DOHH2 (cell line): ENCODE measurements at regions not wholly inside any gene's neighbourhood (a gene's known extent, or its start where the extent isn't known, plus 50 kb on each side); places are given as distances from the start of the nearest gene placed in this dataset.

ENCODE experiments used
- H3F3A ChIP-seq: fragments of 200-600 bp; sonication (generic), shearing (Covaris generic); 2 replicates; pipeline ENCODE4 v1.6.0; 2016; ENCODE audit warnings: antibody characterized with exemption, mild to moderate bottlenecking; ENCODE audit not compliant: control insufficient read depth, insufficient read depth
- H3K27ac ChIP-seq: fragments of 200-600 bp; sonication (generic); 2 replicates; pipeline ENCODE4 v1.5.1; 2014; ENCODE audit warnings: low read depth, mild to moderate bottlenecking, low read length, moderate library complexity
- H3K27me3 ChIP-seq: fragments of 200-600 bp; sonication (generic); 2 replicates; pipeline ENCODE4 v1.6.1; 2014; ENCODE audit warnings: mild to moderate bottlenecking, low read length, mixed read lengths; ENCODE audit not compliant: control insufficient read depth
- H3K36me3 ChIP-seq: fragments of 200-600 bp; sonication (generic); 2 replicates; pipeline ENCODE4 v1.6.1; 2014; ENCODE audit warnings: mild to moderate bottlenecking, low read length, moderate library complexity, mixed read lengths; ENCODE audit not compliant: control insufficient read depth
- H3K4me1 ChIP-seq: fragments of 200-600 bp; sonication (generic); 2 replicates; pipeline ENCODE4 v1.6.1; 2014; ENCODE audit warnings: mild to moderate bottlenecking, low read length, mixed read lengths; ENCODE audit not compliant: control insufficient read depth
- H3K4me2 ChIP-seq: fragments of 200-600 bp; sonication (generic); 2 replicates; pipeline ENCODE4 v1.6.0; 2014; ENCODE audit warnings: mild to moderate bottlenecking, low read length, moderate library complexity
- H3K4me3 ChIP-seq: fragments of 200-600 bp; sonication (generic); 2 replicates; pipeline ENCODE4 v1.5.1; 2014; ENCODE audit warnings: mild to moderate bottlenecking, low read length, mixed read lengths
- H3K79me2 ChIP-seq: fragments of 200-600 bp; sonication (generic); 2 replicates; pipeline ENCODE4 v1.6.1; 2014; ENCODE audit warnings: mild to moderate bottlenecking, low read length, mixed read lengths; ENCODE audit not compliant: control insufficient read depth
- H3K9me2 ChIP-seq: fragments of 200-600 bp; sonication (generic); replicated peaks from 2 replicates; pipeline ENCODE4 v1.6.1; 2014; ENCODE audit warnings: mild to moderate bottlenecking, low read length, mixed read lengths; ENCODE audit not compliant: control insufficient read depth
- H3K9me3 ChIP-seq: fragments of 200-600 bp; sonication (generic); 2 replicates; pipeline ENCODE4 v1.6.1; 2014; ENCODE audit warnings: antibody characterized with exemption, low read length, mixed read lengths; ENCODE audit not compliant: control insufficient read depth, insufficient read depth
- H4K20me1 ChIP-seq: fragments of 200-600 bp; sonication (generic); 2 replicates; pipeline ENCODE4 v1.6.0; 2014; ENCODE audit warnings: low read depth, mild to moderate bottlenecking, antibody characterized with exemption, low read length, moderate library complexity; ENCODE audit not compliant: control insufficient read depth, insufficient read depth
- CTCF ChIP-seq: fragments of 200-600 bp; sonication (generic); IDR thresholded peaks from one replicate; pipeline ENCODE4 v1.5.1; 2014; ENCODE audit warnings: antibody characterized with exemption, mild to moderate bottlenecking, low read depth, low read length; ENCODE audit not compliant: poor library complexity, severe bottlenecking
- EZH2phosphoT487 ChIP-seq: fragments of 200-600 bp; sonication (generic); IDR thresholded peaks from 2 replicates; pipeline ENCODE4 v1.6.1; 2017; ENCODE audit warnings: borderline replicate concordance, mild to moderate bottlenecking, antibody characterized with exemption, low read length, moderate library complexity, mixed read lengths

DNA sequence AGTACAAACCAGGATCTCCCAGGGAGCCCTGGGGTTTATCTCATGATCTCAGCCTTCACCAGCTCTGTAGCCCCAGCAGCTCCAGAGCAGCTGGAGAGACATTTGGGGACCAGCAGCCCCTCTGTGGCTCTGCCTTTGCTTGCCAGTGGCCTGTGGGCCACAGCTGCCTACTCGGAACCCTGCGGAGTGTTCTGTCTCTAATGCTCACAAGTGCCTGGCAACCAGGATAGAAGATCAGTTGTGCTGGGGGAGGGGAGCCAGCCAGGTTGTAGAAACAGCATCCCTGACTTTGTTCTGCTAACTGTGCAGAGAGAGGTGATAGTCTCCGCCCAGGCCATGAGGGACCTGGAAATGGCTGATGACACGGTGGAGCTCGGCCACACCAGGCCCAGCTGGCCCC lies 50.9 kb upstream of the KCNJ15 start:
- no peak overlapping the region for H3K4me2 ChIP-seq

GRCh38 chr21:38206646-38207045 lies 50.1 kb upstream of the KCNJ15 start:
- Histone ChIP-seq H3K79me2 (no peaks in the 10 kb centered on the region), H3K9me2 (no peaks in the 10 kb centered on the region), H3K4me3 (no peak overlapping the region), H3K4me2 (no peak overlapping the region), H3K27ac (no peak overlapping the region), H3F3A (no peaks in the 10 kb centered on the region), H3K27me3 (peaks cover 10% of the 10 kb centered on the region), H3K36me3 (no peaks in the 10 kb centered on the region), H3K9me3 (no peaks in the 10 kb centered on the region), H3K4me1 (no peaks in the 10 kb centered on the region), H4K20me1 (no peaks in the 10 kb centered on the region)
- TF ChIP-seq CTCF (no peak), EZH2phosphoT487 (no peak)

More for the DNA sequence above, 50.9 kb upstream of the KCNJ15 start:
- no peak overlapping the region for H3K4me3 ChIP-seq
- H3K9me2 ChIP-seq: no peaks in the 10 kb centered on the region
- H3K4me1 ChIP-seq: no peaks in the 10 kb centered on the region
- TF ChIP-seq EZH2phosphoT487 (no peak), CTCF (no peak)
- no peaks in the 10 kb centered on the region for H4K20me1 ChIP-seq
- H3K9me3 ChIP-seq: no peaks in the 10 kb centered on the region
- H3K27ac ChIP-seq: no peak overlapping the region
- no peaks in the 10 kb centered on the region for H3K36me3 ChIP-seq
- no peaks in the 10 kb centered on the region for H3K79me2 ChIP-seq
- H3F3A ChIP-seq: no peaks in the 10 kb centered on the region
- peaks cover 10% of the 10 kb centered on the region for H3K27me3 ChIP-seq
